ENCODE measurements at regions not wholly inside any gene's neighbourhood (a gene's known extent, or its start where the extent isn't known, plus 50 kb on each side); places are given as distances from the start of the nearest gene placed in this dataset.
"Not testable (repeated sequence)": the region's sequence is repeated elsewhere in the genome, so short reads cannot be mapped to it uniquely, and the experiment has no call there.

DNA sequence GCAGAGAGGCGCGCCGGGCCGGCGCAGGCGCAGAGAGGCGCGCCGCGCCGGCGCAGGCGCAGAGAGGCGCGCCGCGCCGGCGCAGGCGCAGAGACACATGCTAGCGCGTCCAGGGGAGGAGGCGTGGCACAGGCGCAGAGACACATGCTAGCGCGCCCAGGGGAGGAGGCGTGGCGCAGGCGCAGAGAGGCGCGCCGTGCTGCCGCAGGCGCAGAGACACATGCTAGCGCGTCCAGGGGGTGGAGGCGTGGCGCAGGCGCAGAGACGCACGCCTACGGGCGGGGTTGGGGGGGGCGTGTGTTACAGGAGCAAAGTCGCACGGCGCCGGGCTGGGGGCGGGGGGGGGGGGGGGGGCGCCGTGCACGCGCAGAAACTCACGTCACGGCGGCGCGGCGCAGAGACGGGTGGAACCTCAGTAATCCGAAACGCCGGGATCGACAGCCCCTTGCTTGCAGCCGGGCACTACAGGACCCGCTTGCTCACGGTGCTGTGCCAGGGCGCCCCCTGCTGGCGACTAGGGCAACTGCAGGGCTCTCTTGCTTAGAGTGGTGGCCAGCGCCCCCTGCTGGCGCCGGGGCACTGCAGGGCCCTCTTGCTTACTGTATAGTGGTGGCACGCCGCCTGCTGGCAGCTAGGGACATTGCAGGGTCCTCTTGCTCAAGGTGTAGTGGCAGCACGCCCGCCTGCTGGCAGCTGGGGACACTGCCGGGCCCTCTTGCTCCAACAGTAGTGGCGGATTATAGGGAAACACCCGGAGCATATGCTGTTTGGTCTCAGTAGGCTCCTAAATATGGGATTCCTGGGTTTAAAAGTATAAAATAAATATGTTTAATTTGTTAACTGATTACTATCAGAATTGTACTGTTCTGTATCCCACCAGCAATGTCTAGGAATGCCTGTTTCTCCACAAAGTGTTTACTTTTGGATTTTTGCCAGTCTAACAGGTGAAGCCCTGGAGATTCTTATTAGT, 269.9 kb downstream of the OR4F29 start:
- not testable (repeated sequence) for H3K9me3 Mint-ChIP-seq; H3K27me3 Mint-ChIP-seq; H3K27ac Mint-ChIP-seq; H3K4me1 Mint-ChIP-seq; H3K36me3 Mint-ChIP-seq; ATAC-seq (ENCODE audit: low read depth in 2 of 2)
- peak overlapping the region in 1 of 8 donors; percentile 38 for H3K4me3 Mint-ChIP-seq
- DNase-seq, result peak; percentile 38

- H3K27ac Mint-ChIP-seq; H3K27me3 Mint-ChIP-seq; H3K9me3 Mint-ChIP-seq; H3K36me3 Mint-ChIP-seq; H3K4me1 Mint-ChIP-seq; DNase-seq; ATAC-seq (ENCODE audit: low read depth in 2 of 2); H3K4me3 Mint-ChIP-seq: not testable (repeated sequence)
These were observed 270.7 kb downstream of the OR4F29 start for GRCh38 chr1:180749-181205.

- not testable (repeated sequence) for ATAC-seq (ENCODE audit: low read depth in 2 of 2); H3K27me3 Mint-ChIP-seq; H3K4me3 Mint-ChIP-seq; H3K27ac Mint-ChIP-seq; H3K9me3 Mint-ChIP-seq; H3K4me1 Mint-ChIP-seq; DNase-seq; H3K36me3 Mint-ChIP-seq
These were observed 312.6 kb downstream of the OR4F29 start for GRCh38 chr1:138842-139241.

GRCh38 chr1:137664-138063, 313.8 kb downstream of the OR4F29 start:
- H3K4me3 Mint-ChIP-seq; ATAC-seq (ENCODE audit: low read depth in 2 of 2); H3K27ac Mint-ChIP-seq; H3K9me3 Mint-ChIP-seq; H3K4me1 Mint-ChIP-seq; H3K27me3 Mint-ChIP-seq; DNase-seq; H3K36me3 Mint-ChIP-seq: not testable (repeated sequence)

GRCh38 chr1:136344-136932, 315.0 kb downstream of the OR4F29 start:
- not testable (repeated sequence) for H3K36me3 Mint-ChIP-seq; H3K4me1 Mint-ChIP-seq; H3K27ac Mint-ChIP-seq; H3K27me3 Mint-ChIP-seq; ATAC-seq (ENCODE audit: low read depth in 2 of 2); DNase-seq; H3K4me3 Mint-ChIP-seq; H3K9me3 Mint-ChIP-seq

- not testable (repeated sequence) for DNase-seq; H3K4me3 Mint-ChIP-seq; H3K4me1 Mint-ChIP-seq; H3K27ac Mint-ChIP-seq; H3K36me3 Mint-ChIP-seq; ATAC-seq (ENCODE audit: low read depth in 2 of 2); H3K9me3 Mint-ChIP-seq; H3K27me3 Mint-ChIP-seq
These were observed 316.5 kb downstream of the OR4F29 start for GRCh38 chr1:134936-135335.

GRCh38 chr1:118440-118839, 333.0 kb downstream of the OR4F29 start:
- H3K4me1 Mint-ChIP-seq; H3K27me3 Mint-ChIP-seq; H3K27ac Mint-ChIP-seq; ATAC-seq (ENCODE audit: low read depth in 2 of 2); H3K4me3 Mint-ChIP-seq; DNase-seq; H3K9me3 Mint-ChIP-seq; H3K36me3 Mint-ChIP-seq: not testable (repeated sequence)

- not testable (repeated sequence) for H3K9me3 Mint-ChIP-seq; H3K36me3 Mint-ChIP-seq; DNase-seq; H3K27me3 Mint-ChIP-seq; H3K4me3 Mint-ChIP-seq; H3K4me1 Mint-ChIP-seq; H3K27ac Mint-ChIP-seq; ATAC-seq (ENCODE audit: low read depth in 2 of 2)
These were observed 335.9 kb downstream of the OR4F29 start for GRCh38 chr1:115534-115933.

DNA sequence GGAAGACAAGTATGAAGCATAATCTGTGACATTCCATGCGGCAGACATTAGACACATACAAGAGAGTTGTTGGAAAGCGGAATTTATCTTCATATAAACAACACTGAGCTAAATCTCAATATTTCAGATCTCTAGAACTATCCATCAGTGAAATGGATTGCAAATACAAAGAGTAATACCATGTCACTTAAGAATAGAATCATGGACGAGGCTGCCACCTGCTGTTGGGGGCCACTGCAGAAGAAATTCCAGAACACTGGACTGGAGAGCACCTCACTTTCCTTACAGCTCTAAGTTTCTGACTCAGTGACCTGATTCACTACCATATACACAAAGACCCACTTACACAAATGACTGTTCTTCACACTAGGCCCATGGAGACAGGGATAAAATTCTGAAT, 346.7 kb downstream of the OR4F29 start:
- H3K4me1 Mint-ChIP-seq; DNase-seq; H3K27ac Mint-ChIP-seq; ATAC-seq (ENCODE audit: low read depth in 2 of 2); H3K4me3 Mint-ChIP-seq; H3K36me3 Mint-ChIP-seq; H3K27me3 Mint-ChIP-seq; H3K9me3 Mint-ChIP-seq: not testable (repeated sequence)

DNA sequence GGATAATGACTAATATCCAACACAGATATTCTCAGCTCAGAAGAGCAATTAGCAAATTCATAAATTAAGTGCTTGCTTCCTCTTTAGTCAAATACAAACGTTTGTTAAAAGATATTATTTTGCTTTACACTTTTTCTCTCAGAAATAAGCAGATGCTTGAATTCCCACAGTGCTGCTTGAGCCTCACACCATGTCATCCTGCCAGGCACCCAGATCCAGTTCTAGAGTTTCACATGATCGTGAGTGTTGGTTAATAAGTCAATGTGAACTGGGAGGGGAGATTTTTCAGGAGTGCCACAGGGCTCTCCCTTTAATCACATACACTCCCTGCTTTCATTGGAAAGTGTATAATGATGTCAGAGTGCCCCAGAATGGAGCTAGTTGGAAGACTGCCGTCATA, 352.0 kb downstream of the OR4F29 start:
- ATAC-seq (ENCODE audit: low read depth in 2 of 2); H3K4me3 Mint-ChIP-seq; H3K27me3 Mint-ChIP-seq; H3K27ac Mint-ChIP-seq; H3K9me3 Mint-ChIP-seq; H3K36me3 Mint-ChIP-seq; H3K4me1 Mint-ChIP-seq; DNase-seq: not testable (repeated sequence)

- not testable (repeated sequence) for H3K27ac Mint-ChIP-seq; ATAC-seq (ENCODE audit: low read depth in 2 of 2); DNase-seq; H3K4me3 Mint-ChIP-seq; H3K4me1 Mint-ChIP-seq; H3K9me3 Mint-ChIP-seq; H3K36me3 Mint-ChIP-seq; H3K27me3 Mint-ChIP-seq
These were observed 352.7 kb downstream of the OR4F29 start for GRCh38 chr1:98811-99210.

GRCh38 chr1:91279-91678, 360.2 kb downstream of the OR4F29 start:
- not testable (repeated sequence) for H3K9me3 Mint-ChIP-seq; ATAC-seq (ENCODE audit: low read depth in 2 of 2); H3K36me3 Mint-ChIP-seq; DNase-seq; H3K27ac Mint-ChIP-seq; H3K4me3 Mint-ChIP-seq; H3K4me1 Mint-ChIP-seq; H3K27me3 Mint-ChIP-seq

- ATAC-seq (ENCODE audit: low read depth in 2 of 2); H3K36me3 Mint-ChIP-seq; H3K4me1 Mint-ChIP-seq; H3K4me3 Mint-ChIP-seq; H3K9me3 Mint-ChIP-seq; DNase-seq; H3K27ac Mint-ChIP-seq; H3K27me3 Mint-ChIP-seq: not testable (repeated sequence)
These were observed 363.4 kb downstream of the OR4F29 start for GRCh38 chr1:88110-88509.

DNA sequence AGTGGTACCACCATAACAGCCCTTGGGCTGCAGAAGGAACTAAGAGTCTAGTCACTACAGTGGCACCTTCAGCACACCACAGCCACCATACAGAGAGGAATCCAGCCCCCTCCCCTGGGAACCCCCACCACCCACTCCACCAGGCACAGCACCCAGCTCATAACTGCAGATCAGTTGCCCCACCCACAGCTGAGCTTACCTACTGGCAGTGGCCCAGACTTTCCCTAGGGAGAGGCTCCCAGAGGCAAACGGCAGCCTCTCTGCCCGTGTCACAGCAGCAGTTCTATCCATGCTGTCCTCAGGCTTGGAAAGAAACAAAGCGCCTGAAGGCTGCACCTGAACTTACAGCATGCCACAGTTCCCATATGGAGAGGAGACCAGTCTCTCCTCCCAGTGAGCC, 372.3 kb downstream of the OR4F29 start:
- not testable (repeated sequence) for H3K9me3 Mint-ChIP-seq; DNase-seq; H3K27ac Mint-ChIP-seq; H3K4me1 Mint-ChIP-seq; H3K4me3 Mint-ChIP-seq; ATAC-seq (ENCODE audit: low read depth in 2 of 2); H3K27me3 Mint-ChIP-seq; H3K36me3 Mint-ChIP-seq

All from naive B cell (primary cell).